GM21529 (cell line): ENCODE measurements at regions not wholly inside any gene's neighbourhood (a gene's known extent, or its start where the extent isn't known, plus 50 kb on each side); places are given as distances from the start of the nearest gene placed in this dataset.

ENCODE experiments used
- ATAC-seq: cut with Tn5 transposase; IDR thresholded peaks from one replicate; pipeline ENCODE4 v1.9.1; 2021; ENCODE audit not compliant: unreplicated experiment

GRCh38 chr5:133744051-133744959 lies 132.0 kb upstream of the FSTL4 start:
- no peak for ATAC-seq

GRCh38 chr5:133742431-133742988 lies 130.2 kb upstream of the FSTL4 start:
- no peak for ATAC-seq

DNA sequence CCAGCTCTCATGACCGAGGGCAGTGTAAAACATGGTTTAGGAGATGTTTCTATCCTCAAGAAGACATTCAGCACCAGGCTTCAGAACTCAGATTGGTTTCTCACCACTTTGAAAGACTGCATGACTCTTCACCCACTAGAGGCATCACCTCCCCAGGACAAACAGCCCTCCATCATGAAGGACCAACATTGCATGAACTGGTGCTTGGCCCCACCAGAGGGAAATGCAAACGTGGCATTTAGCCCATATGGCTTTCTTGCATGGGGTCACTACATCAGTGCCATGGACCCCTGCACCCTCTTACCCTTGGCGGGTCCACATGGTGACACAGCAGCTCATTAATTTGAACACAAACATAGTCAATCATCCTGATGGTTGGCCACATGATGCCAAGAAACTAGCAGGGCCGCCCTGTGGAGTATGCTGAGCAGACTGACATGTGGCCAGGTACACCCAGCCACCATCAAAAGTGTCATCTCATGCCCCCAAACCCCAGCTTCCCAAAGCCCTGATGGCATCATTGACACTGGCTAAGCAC lies 129.5 kb upstream of the FSTL4 start:
- no peak for ATAC-seq

- no peak for ATAC-seq
These were observed 129.1 kb upstream of the FSTL4 start for GRCh38 chr5:133741396-133741795.

GRCh38 chr5:133739181-133739780 lies 126.9 kb upstream of the FSTL4 start:
- ATAC-seq = no peak

GRCh38 chr5:133738271-133738670 lies 125.9 kb upstream of the FSTL4 start:
- ATAC-seq = no peak

DNA sequence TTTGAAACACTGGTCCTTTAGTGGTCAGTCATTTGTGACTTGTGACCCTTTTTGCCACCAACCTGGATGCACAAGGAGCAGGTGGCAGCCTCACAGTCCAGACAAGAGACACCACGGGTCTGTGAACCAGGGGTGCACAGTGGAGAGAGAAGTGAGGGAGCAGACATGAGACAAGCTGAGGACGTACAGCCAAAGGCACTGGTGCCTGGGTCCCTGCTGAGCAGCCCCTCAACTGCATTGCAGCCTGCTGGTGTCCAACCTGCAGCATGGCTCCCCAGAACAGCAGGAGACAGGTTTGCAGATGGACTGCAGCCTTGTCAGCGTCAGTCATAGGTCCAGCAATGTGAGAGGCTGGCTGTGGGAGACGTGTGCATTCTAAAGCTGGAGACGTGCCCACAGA lies 124.2 kb upstream of the FSTL4 start:
- no peak for ATAC-seq

DNA sequence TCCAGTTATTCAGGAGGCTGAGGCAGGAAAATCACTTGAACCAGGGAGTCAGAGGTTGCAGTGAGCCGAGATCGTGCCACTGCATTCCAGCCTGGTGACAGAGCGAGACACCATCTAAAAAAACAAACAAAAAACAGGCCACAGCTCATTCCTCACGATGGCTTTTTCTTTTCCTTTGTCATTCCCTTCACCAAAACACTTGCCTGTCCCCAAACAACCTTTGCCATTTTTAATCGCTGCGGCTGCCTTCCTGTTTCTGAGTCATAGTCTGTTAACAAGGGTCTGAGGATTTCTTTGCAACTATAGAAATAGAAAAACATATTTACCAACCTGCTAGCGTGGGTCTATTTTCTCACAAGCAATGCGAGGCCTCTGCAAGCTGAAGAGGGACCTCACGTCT lies 123.0 kb upstream of the FSTL4 start:
- no peak for ATAC-seq

DNA sequence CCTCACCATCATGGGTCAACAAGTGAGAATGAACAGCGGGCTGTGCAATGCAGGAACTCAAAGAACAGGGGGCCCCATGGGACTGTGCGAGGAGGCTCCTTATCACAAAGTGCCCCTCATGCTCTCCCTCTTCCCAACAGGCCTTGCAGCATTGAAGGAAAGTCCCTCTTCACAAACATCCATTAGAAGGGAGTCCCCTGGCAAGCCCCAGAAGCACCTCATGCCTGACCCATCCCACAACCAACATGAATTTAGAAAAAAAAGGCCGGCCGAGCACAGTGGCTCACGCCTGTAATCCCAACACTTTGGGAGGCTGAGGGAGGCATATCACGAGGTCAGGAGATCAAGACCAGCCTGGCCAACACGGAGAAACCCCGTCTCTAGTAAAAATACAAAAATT lies 122.6 kb upstream of the FSTL4 start:
- no peak for ATAC-seq

DNA sequence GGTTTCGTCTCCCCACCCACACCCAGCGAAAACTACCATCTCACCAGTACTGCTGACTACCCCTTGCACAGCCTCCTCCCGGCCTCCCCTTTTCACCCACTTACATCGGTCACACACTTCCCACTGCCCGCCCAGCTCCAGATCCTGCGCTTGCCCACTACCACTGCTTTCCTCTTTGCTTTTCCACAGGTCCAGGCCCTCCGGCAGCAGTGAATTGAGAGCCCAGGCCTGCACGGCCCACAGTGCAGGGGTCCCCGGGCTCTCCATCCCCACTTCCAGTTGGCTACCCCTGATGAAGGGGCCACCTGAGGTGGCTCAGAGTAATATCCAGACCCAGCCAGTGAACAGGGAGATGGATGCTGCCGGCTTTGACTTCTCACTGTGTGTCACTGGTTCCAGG lies 120.2 kb upstream of the FSTL4 start:
- no peak for ATAC-seq

- ATAC-seq = no peak
These were observed 119.6 kb upstream of the FSTL4 start for GRCh38 chr5:133731951-133732350.

DNA sequence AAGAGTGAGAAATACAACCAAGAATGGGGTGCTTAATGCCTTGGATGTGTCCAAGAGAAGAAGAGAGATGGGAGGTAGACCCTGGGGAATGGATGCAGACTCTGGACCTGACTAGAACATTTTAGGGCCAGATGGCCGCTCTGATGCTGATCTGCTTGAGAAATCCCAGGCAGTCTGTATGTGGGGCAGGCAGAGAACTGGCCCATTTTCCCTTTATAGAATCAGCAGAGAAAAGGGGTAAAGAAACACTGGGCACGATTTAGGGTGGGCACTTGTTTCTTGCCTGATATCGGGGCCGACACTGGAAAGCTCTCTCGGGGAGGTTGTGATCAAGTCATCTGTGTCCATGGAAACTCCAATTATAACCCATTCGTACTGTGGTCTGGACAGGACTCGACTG lies 118.5 kb upstream of the FSTL4 start:
- ATAC-seq = no peak

DNA sequence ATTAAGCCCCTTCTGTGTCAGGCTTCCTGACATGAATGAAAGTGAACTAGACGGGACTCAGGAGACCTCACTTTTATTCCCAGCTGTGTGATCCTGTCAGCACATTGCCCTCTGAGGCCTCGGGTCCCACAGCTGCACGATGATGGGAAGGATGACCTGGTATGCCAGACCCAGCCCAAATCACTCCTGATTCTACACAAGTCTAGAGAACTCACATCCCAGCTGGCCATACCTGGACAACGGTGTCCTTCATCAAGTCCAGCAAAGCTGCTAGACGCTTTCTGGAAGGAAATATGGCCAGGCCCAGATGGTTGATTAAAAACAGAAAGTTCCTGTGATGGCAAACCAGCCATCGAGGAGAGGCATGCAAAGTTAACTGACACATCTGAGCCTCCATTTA lies 118.0 kb upstream of the FSTL4 start:
- no peak for ATAC-seq

- ATAC-seq = no peak
These were observed 117.5 kb upstream of the FSTL4 start for GRCh38 chr5:133729800-133730199.

DNA sequence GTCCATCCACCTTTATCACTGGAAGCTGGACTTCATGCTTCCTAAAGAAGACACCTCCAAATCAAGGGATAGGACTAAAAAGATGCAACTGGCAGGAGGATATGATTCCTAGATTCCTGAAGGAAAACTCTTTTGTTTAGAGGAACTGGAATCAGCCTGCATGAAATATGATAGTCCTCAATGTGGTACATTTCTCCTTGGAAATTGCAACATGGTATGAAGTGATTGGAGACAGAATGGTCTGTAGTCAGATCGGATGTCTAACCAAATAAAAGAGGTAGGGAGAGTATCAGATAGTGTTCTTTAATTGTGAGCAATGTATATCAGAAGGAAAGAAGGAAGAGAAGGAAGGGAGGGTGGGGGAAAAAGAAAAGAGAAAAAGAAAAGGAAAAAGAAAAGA lies 116.1 kb upstream of the FSTL4 start:
- no peak for ATAC-seq

DNA sequence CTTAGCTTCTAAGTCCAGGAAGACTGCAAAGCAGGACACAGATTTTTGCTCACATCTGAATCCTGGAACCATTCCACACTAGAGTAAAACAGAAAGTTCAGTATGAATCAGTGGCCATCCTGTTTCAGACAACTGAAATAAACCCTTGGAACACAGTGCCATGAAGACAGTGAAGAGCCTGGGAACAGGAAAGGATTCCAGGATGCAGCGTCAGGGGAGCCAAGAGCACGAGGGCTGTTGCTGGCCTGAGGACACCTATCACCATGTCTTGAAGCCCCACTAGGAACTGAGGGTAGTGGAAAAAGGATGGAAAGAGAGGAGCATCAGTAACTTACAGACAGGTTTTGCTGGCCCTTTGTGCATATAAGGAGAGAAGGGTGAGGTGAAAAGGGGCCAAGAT lies 115.3 kb upstream of the FSTL4 start:
- no peak for ATAC-seq

GRCh38 chr5:133723651-133724366 lies 111.5 kb upstream of the FSTL4 start:
- no peak for ATAC-seq

DNA sequence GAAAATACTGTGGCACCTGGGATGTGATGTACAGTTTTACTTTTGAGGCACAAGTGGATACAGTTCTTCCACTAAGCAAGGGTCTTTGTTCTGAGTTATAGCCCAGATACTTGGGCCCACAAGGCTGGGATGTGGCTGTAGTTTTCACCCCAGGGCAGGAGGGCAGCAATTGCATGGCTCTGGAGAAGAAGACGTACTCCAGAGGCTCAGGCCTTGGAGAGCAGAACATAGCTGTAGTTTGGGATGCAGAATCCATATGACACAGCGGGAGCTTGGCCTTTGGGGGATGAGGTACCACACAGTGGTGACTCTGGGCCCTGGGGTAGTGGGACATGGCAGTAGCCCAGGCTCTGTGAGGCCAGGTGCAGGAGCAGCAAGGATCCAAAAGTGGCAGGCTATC lies 110.8 kb upstream of the FSTL4 start:
- ATAC-seq = no peak

- no peak for ATAC-seq
These were observed 109.0 kb upstream of the FSTL4 start for GRCh38 chr5:133721365-133721764.

- no peak for ATAC-seq
These were observed 106.1 kb upstream of the FSTL4 start for GRCh38 chr5:133718457-133718856.

DNA sequence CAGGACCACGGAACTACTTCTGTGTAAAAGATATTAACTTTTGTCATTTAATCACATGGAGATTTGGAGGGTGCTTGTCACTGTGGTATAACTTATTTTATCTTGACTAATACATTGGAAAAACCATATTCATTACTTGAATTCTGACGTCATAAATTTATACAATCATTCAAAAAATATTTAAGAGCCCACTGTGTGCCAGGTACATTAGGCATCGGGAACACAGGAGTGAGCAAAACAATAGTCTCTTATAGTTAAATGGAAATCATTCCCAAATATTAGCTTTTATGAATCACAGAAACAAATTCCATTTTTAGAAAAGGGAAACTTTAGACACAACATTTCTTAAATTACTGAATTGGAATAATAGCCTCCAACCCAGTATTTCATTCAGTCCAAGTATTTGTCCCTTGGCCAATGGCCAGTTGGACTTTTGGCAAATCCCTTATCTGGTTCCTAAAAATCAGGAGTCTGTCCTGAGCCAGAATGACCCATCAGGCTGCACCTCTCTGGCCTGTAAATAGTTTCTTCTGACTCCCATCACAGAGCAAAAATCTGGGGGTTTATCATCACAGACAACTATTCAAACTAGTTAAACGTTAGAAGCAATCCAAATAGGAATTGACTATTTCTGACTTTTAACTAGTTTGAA lies 104.3 kb upstream of the FSTL4 start:
- no peak for ATAC-seq
